ENCODE measurements at regions not wholly inside any gene's neighbourhood (a gene's known extent, or its start where the extent isn't known, plus 50 kb on each side); places are given as distances from the start of the nearest gene placed in this dataset.

DNA sequence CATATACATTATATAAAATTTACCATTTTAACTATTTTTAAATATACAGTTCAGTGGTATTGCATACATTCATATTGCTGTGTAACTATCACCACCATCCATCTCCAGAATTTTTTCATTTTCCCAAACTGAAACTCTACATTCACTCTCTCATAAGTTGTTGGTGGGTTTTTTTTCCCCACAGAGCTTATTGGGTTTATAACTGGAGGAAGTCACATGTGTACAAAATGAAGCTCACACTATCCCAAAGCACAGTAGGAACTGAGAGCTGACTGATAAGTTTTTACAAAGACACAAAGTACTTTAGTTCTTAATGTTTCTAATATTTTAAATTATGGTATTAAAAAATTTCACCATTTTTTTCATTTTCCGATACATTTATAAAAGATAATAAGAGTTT is 78.8 kb upstream of the TNFAIP3 start:
- TF ChIP-seq TAF1 (IDR thresholded peaks at IDR 0.05; ENCODE audit: borderline replicate concordance, low read depth, low read length) (no peak), POLR2A (IDR thresholded peaks at IDR 0.05; ENCODE audit: low read depth, low read length) (no peak)
